ENCODE measurements at regions not wholly inside any gene's neighbourhood (a gene's known extent, or its start where the extent isn't known, plus 50 kb on each side); places are given as distances from the start of the nearest gene placed in this dataset.

DNA sequence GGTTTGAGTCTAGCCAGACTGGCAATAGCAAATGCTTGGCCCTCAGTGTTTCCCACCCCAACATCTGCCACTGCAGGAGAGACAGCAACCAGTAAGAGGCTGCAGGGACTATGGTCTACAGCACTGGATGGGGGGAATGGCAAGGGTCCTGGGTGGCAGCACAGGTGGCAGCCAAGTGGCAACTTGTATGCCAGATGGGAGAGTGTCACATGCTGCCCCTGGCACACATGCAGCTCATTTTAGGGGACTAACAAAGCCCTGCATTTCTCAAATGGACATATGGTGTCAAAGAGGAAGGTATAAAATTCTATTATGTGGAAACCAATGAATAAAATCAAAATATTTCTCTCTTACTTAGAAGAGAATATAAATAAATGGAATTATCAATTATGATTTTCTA lies 298.7 kb upstream of the MARCKS start:
- TF ChIP-seq CTCF (IDR thresholded peaks at IDR 0.05; ENCODE audit: insufficient read depth, low read length) = no peak
- TF ChIP-seq POLR2AphosphoS5 (IDR thresholded peaks at IDR 0.05; ENCODE audit: low read depth) = no peak
- no peak for TF ChIP-seq GABPA (IDR thresholded peaks at IDR 0.05; ENCODE audit: low read depth)
